ENCODE measurements at regions not wholly inside any gene's neighbourhood (a gene's known extent, or its start where the extent isn't known, plus 50 kb on each side); places are given as distances from the start of the nearest gene placed in this dataset.

DNA sequence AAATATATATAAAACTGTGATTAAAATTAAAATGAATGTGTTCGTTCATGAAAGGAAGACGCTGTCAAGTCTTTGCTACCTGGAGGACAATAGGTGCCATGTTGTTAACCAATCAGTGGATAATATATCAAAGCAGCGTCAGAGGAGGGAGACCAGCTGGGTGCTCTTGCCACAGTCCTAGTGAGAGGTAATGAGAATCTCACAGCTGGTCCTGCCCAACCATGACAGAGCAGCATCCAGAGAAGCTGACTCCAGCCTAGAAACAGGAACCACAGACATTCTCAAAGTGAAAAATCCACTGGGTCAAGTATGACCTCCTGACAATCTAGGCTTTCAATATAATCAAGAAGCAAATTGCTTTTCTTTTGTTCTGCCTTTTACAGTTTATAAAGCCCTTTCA lies 94.5 kb upstream of the LRFN2 start:
- no peak for TF ChIP-seq CTCF (IDR thresholded peaks at IDR 0.05 in 4 of 5, conservative IDR thresholded peaks at IDR 0.05 in 1 of 5)
- TF ChIP-seq POLR2A (IDR thresholded peaks at IDR 0.05) = no peak
